ENCODE measurements at regions not wholly inside any gene's neighbourhood (a gene's known extent, or its start where the extent isn't known, plus 50 kb on each side); places are given as distances from the start of the nearest gene placed in this dataset.
"Not testable (repeated sequence)": the region's sequence is repeated elsewhere in the genome, so short reads cannot be mapped to it uniquely, and the experiment has no call there.

DNA sequence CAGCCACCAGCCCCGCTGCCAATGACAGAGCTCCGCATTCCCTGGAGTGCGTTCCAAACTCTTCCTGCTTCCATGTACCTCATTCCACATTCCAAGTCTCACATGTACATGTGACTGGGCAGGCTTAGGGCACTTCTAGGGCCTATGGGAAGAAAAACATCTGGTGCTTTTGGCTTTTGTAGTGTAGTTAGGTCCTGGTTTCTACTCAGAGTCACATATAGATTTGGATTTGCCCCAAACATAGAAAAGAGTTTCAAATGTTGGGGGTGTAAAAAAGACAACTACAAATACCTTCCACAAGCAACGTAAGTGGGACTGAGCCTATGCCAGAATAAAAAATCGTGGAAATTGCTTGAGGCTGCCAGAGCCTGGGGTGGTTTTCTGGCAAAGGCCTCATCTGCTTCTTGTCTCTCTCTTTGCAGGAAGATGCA is 84.1 kb downstream of the ZNF467 start:
- peaks cover 16% of the 10 kb centered on the region for H3K4me1 ChIP-seq (ENCODE audit: insufficient read depth, low read length)
- ChIA-PET POLR2A (no interaction called here), CTCF (ENCODE audit: low intra/inter-chr PET ratio, low total read pairs) (no interaction called here)
- H3K36me3 ChIP-seq (replicated peaks in 1 of 2; ENCODE audit: control insufficient read depth in 1 of 2, insufficient read depth in 2 of 2, low read length in 2 of 2) = no peaks in the 10 kb centered on the region
- no peak for DNase-seq (ENCODE audit: low spot score)
- H3K4me3 ChIP-seq (replicated peaks in 1 of 3; ENCODE audit: insufficient read depth in 1 of 3, low read depth in 2 of 3, low read length in 3 of 3) = no peak overlapping the region
- no peak overlapping the region for H3K9ac ChIP-seq (ENCODE audit: insufficient read depth, low read depth, low read length)
- TF ChIP-seq MLLT10 (CRISPR knock-in tag; IDR thresholded peaks at IDR 0.05) = no peak
- TF ChIP-seq, protein P1, sequence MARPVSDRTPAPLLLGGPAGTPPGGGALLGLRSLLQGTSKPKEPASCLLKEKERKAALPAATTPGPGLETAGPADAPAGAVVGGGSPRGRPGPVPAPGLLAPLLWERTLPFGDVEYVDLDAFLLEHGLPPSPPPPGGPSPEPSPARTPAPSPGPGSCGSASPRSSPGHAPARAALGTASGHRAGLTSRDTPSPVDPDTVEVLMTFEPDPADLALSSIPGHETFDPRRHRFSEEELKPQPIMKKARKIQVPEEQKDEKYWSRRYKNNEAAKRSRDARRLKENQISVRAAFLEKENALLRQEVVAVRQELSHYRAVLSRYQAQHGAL (CRISPR knock-in tag; IDR thresholded peaks at IDR 0.05; ENCODE audit: not compliant biosample characterization) = no peak
- no peak for TF ChIP-seq KLF6 (CRISPR knock-in tag; IDR thresholded peaks at IDR 0.05)
- WGBS (ENCODE audit: low lambda C conversion rate) = 59% methylated on average over 3 of the region's 5 CpGs
- H3K27ac ChIP-seq (ENCODE audit: extremely low read length, insufficient read depth, low read length) = no peak overlapping the region
- no peaks in the 10 kb centered on the region for H3K79me2 ChIP-seq (ENCODE audit: insufficient read depth, low read length)
- BruUV-seq (replicated peaks) = no TSS peak
- no peak overlapping the region for H2AFZ ChIP-seq (ENCODE audit: low read length)
- H4K20me1 ChIP-seq (ENCODE audit: insufficient read depth, low read length) = peaks cover 3% of the 10 kb centered on the region; the same call in 1 of the 2 replicates
- FAIRE-seq = no peak
- intact Hi-C loops (cut with micrococcal nuclease; ENCODE audit: unreplicated experiment) = no loop called here
- H3K9me3 ChIP-seq (ENCODE audit: low read length) = no peaks in the 10 kb centered on the region
- in situ Hi-C loops (cut with HindIII; ENCODE audit: extremely low pct_ligation_motif_present, low pct_unique_long_range_greater_than_20kb) = no loop called here
- no peaks in the 10 kb centered on the region; a peak in 2 of 5 replicates for H3K27me3 ChIP-seq (ENCODE audit: control insufficient read depth in 1 of 2, insufficient read depth in 2 of 2, low read length in 2 of 2)
- peak overlapping the region; percentile 93; the same call in 1 of the 2 replicates for H3K4me2 ChIP-seq (ENCODE audit: low read depth, low read length)
- no peak for ATAC-seq

DNA sequence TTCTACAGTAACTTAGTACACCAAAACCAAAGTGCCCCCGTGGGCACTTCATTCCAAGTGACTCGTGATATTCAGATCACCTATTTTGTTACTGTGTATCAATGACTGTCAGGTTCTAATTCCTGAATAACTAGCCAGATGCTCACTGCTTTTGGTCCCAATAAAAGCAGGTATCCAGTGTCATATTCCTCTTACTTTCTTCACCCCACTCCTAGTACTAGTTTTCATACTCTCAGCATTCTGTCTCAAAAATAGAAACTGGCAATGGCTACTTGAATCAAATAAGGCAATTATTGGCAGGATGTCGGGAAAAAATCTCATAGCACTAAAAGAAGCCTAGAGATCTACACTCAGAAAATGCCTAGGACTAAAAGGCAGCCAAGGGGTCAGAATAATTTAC is 84.6 kb downstream of the ZNF467 start:
- intact Hi-C loops (cut with micrococcal nuclease; ENCODE audit: unreplicated experiment) = no loop called here
- Histone ChIP-seq H3K36me3 (replicated peaks in 1 of 2; ENCODE audit: control insufficient read depth in 1 of 2, insufficient read depth in 2 of 2, low read length in 2 of 2) (no peaks in the 10 kb centered on the region), H3K79me2 (ENCODE audit: insufficient read depth, low read length) (no peaks in the 10 kb centered on the region), H4K20me1 (ENCODE audit: insufficient read depth, low read length) (peaks cover 3% of the 10 kb centered on the region; the same call in 1 of the 2 replicates), H3K4me2 (ENCODE audit: low read depth, low read length) (no peak overlapping the region), H3K9me3 (ENCODE audit: low read length) (no peaks in the 10 kb centered on the region), H3K4me1 (ENCODE audit: insufficient read depth, low read length) (peaks cover 16% of the 10 kb centered on the region), H2AFZ (ENCODE audit: low read length) (no peak overlapping the region), H3K4me3 (replicated peaks in 1 of 3; ENCODE audit: insufficient read depth in 1 of 3, low read depth in 2 of 3, low read length in 3 of 3) (no peak overlapping the region), H3K9ac (ENCODE audit: insufficient read depth, low read depth, low read length) (no peak overlapping the region), H3K27ac (ENCODE audit: extremely low read length, insufficient read depth, low read length) (no peak overlapping the region), H3K27me3 (ENCODE audit: control insufficient read depth in 1 of 2, insufficient read depth in 2 of 2, low read length in 2 of 2) (no peaks in the 10 kb centered on the region; a peak in 2 of 5 replicates)
- BruUV-seq (replicated peaks) = no TSS peak
- POLR2A ChIA-PET = no interaction called here
- no peak for FAIRE-seq
- no peak for DNase-seq (ENCODE audit: low spot score)
- no peak for TF ChIP-seq ZNF292 (CRISPR knock-in tag; IDR thresholded peaks at IDR 0.05; ENCODE audit: borderline replicate concordance, low read depth)
- no peak for TF ChIP-seq ZNF569 (CRISPR knock-in tag; IDR thresholded peaks at IDR 0.05; ENCODE audit: borderline replicate concordance)
- TF ChIP-seq, protein P2, sequence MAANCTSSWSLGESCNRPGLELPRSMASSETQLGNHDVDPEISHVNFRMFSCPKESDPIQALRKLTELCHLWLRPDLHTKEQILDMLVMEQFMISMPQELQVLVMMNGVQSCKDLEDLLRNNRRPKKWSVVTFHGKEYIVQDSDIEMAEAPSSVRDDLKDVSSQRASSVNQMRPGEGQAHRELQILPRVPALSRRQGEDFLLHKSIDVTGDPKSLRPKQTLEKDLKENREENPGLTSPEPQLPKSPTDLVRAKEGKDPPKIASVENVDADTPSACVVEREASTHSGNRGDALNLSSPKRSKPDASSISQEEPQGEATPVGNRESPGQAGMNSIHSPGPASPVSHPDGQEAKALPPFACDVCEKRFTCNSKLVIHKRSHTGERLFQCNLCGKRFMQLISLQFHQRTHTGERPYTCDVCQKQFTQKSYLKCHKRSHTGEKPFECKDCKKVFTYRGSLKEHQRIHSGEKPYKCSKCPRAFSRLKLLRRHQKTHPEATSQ (CRISPR knock-in tag; IDR thresholded peaks at IDR 0.05; ENCODE audit: borderline replicate concordance) = no peak
- no peak for TF ChIP-seq CHCHD3 (CRISPR knock-in tag; IDR thresholded peaks at IDR 0.05)
- no peak for TF ChIP-seq SALL1 (CRISPR knock-in tag; IDR thresholded peaks at IDR 0.05)
- TF ChIP-seq ZNF33A (CRISPR knock-in tag; IDR thresholded peaks at IDR 0.05; ENCODE audit: borderline replicate concordance) = no peak
- TF ChIP-seq HMG20A (CRISPR knock-in tag; IDR thresholded peaks at IDR 0.05; ENCODE audit: borderline replicate concordance) = no peak
- no peak for TF ChIP-seq ZNF3 (CRISPR knock-in tag; IDR thresholded peaks at IDR 0.05)
- TF ChIP-seq ZNF317 (CRISPR knock-in tag; IDR thresholded peaks at IDR 0.05) = no peak
- TF ChIP-seq SMAD3 (CRISPR knock-in tag; IDR thresholded peaks at IDR 0.05) = no peak
- ATAC-seq = no peak
- WGBS (ENCODE audit: low lambda C conversion rate) = 44% methylated on average over 3 of the region's 3 CpGs
- CTCF ChIA-PET (ENCODE audit: low intra/inter-chr PET ratio, low total read pairs) = no interaction called here
- in situ Hi-C loops (cut with HindIII; ENCODE audit: extremely low pct_ligation_motif_present, low pct_unique_long_range_greater_than_20kb) = no loop called here

DNA sequence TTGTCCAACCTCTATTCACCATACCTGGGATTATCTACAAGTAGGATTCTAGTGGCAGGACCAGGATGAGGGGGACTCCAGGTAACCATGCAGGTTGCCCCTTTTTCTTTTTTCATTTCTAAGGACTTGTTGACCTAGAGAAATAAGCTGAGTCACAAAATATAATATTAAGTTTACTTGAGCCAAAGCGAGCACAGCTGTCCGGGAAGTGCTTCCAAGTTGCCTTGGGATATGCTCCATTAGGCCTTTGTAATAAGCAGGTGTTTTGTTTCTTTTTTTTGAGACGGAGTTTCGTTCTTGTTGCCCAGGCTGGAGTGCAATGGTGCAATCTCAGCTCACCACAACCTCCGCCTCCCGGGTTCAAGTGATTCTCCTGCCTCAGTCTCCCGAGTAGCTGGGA is 85.6 kb downstream of the ZNF467 start:
- H3K36me3 ChIP-seq (replicated peaks in 1 of 2; ENCODE audit: control insufficient read depth in 1 of 2, insufficient read depth in 2 of 2, low read length in 2 of 2); H3K27ac ChIP-seq (ENCODE audit: extremely low read length, insufficient read depth, low read length); H4K20me1 ChIP-seq (ENCODE audit: insufficient read depth, low read length); POLR2A ChIA-PET; H3K4me3 ChIP-seq (replicated peaks in 1 of 3; ENCODE audit: insufficient read depth in 1 of 3, low read depth in 2 of 3, low read length in 3 of 3); ATAC-seq; H3K9me3 ChIP-seq (ENCODE audit: low read length); in situ Hi-C loops (cut with HindIII; ENCODE audit: extremely low pct_ligation_motif_present, low pct_unique_long_range_greater_than_20kb); FAIRE-seq; CTCF ChIA-PET (ENCODE audit: low intra/inter-chr PET ratio, low total read pairs); BruUV-seq (replicated peaks); H3K27me3 ChIP-seq (ENCODE audit: control insufficient read depth in 1 of 2, insufficient read depth in 2 of 2, low read length in 2 of 2); intact Hi-C loops (cut with micrococcal nuclease; ENCODE audit: unreplicated experiment); DNase-seq (ENCODE audit: low spot score); H3K79me2 ChIP-seq (ENCODE audit: insufficient read depth, low read length); H3K4me2 ChIP-seq (ENCODE audit: low read depth, low read length); H2AFZ ChIP-seq (ENCODE audit: low read length); H3K9ac ChIP-seq (ENCODE audit: insufficient read depth, low read depth, low read length): not testable (repeated sequence)
- H3K4me1 ChIP-seq (ENCODE audit: insufficient read depth, low read length) = peaks cover 16% of the 10 kb centered on the region
- 74% methylated on average over 7 of the region's 7 CpGs for WGBS (ENCODE audit: low lambda C conversion rate)

All from HepG2 (cell line).